ENCODE measurements at regions not wholly inside any gene's neighbourhood (a gene's known extent, or its start where the extent isn't known, plus 50 kb on each side); places are given as distances from the start of the nearest gene placed in this dataset.

- Mint-ChIP-seq H3K27ac (no peak overlapping the region), H3K36me3 (ENCODE audit: low read depth) (no peaks in the 10 kb centered on the region), H3K27me3 (ENCODE audit: low read depth) (no peaks in the 10 kb centered on the region), H3K4me1 (ENCODE audit: low read depth) (no peaks in the 10 kb centered on the region), H3K9me3 (peaks cover 36% of the 10 kb centered on the region), H3K4me3 (no peak overlapping the region)
- no peak for DNase-seq (ENCODE audit: low spot score)
Observed at GRCh38 chr5:23257656-23258055, 249.8 kb upstream of the PRDM9 start.

GRCh38 chr5:23253621-23254198, 253.7 kb upstream of the PRDM9 start:
- no peaks in the 10 kb centered on the region for H3K27me3 Mint-ChIP-seq (ENCODE audit: low read depth)
- H3K36me3 Mint-ChIP-seq (ENCODE audit: low read depth): no peaks in the 10 kb centered on the region
- H3K27ac Mint-ChIP-seq: no peak overlapping the region
- no peaks in the 10 kb centered on the region for H3K4me1 Mint-ChIP-seq (ENCODE audit: low read depth)
- H3K4me3 Mint-ChIP-seq: no peak overlapping the region
- peaks cover 36% of the 10 kb centered on the region for H3K9me3 Mint-ChIP-seq
- DNase-seq (ENCODE audit: low spot score): no peak

- Mint-ChIP-seq H3K27me3 (ENCODE audit: low read depth) (no peaks in the 10 kb centered on the region), H3K4me3 (no peak overlapping the region), H3K4me1 (ENCODE audit: low read depth) (no peaks in the 10 kb centered on the region), H3K27ac (no peak overlapping the region), H3K36me3 (ENCODE audit: low read depth) (no peaks in the 10 kb centered on the region), H3K9me3 (peaks cover 42% of the 10 kb centered on the region)
- DNase-seq (ENCODE audit: low spot score): no peak
Observed at GRCh38 chr5:23242891-23243290, 264.5 kb upstream of the PRDM9 start.

- Mint-ChIP-seq H3K36me3 (ENCODE audit: low read depth) (no peaks in the 10 kb centered on the region), H3K27ac (no peak overlapping the region), H3K9me3 (peaks cover 37% of the 10 kb centered on the region), H3K4me3 (no peak overlapping the region), H3K4me1 (ENCODE audit: low read depth) (no peaks in the 10 kb centered on the region), H3K27me3 (ENCODE audit: low read depth) (no peaks in the 10 kb centered on the region)
- no peak for DNase-seq (ENCODE audit: low spot score)
Observed at GRCh38 chr5:23235246-23235645, 272.2 kb upstream of the PRDM9 start.

GRCh38 chr5:23234197-23234596, 273.2 kb upstream of the PRDM9 start:
- no peaks in the 10 kb centered on the region for H3K4me1 Mint-ChIP-seq (ENCODE audit: low read depth)
- peaks cover 37% of the 10 kb centered on the region for H3K9me3 Mint-ChIP-seq
- H3K4me3 Mint-ChIP-seq: no peak overlapping the region
- no peak overlapping the region for H3K27ac Mint-ChIP-seq
- H3K36me3 Mint-ChIP-seq (ENCODE audit: low read depth): no peaks in the 10 kb centered on the region
- no peaks in the 10 kb centered on the region for H3K27me3 Mint-ChIP-seq (ENCODE audit: low read depth)
- no peak for DNase-seq (ENCODE audit: low spot score)

- H3K9me3 Mint-ChIP-seq: peaks cover 32% of the 10 kb centered on the region
- H3K27me3 Mint-ChIP-seq (ENCODE audit: low read depth): no peaks in the 10 kb centered on the region
- H3K27ac Mint-ChIP-seq: no peak overlapping the region
- no peak overlapping the region for H3K4me3 Mint-ChIP-seq
- no peaks in the 10 kb centered on the region for H3K4me1 Mint-ChIP-seq (ENCODE audit: low read depth)
- no peak for DNase-seq (ENCODE audit: low spot score)
- no peaks in the 10 kb centered on the region for H3K36me3 Mint-ChIP-seq (ENCODE audit: low read depth)
Observed at GRCh38 chr5:23223846-23224245, 283.6 kb upstream of the PRDM9 start.

- no peaks in the 10 kb centered on the region for H3K4me1 Mint-ChIP-seq (ENCODE audit: low read depth)
- peaks cover 41% of the 10 kb centered on the region for H3K9me3 Mint-ChIP-seq
- H3K36me3 Mint-ChIP-seq (ENCODE audit: low read depth): no peaks in the 10 kb centered on the region
- H3K27me3 Mint-ChIP-seq (ENCODE audit: low read depth): no peaks in the 10 kb centered on the region
- no peak for DNase-seq (ENCODE audit: low spot score)
- H3K27ac Mint-ChIP-seq: no peak overlapping the region
- H3K4me3 Mint-ChIP-seq: no peak overlapping the region
Observed at GRCh38 chr5:23221831-23222230, 285.6 kb upstream of the PRDM9 start.

- Mint-ChIP-seq H3K36me3 (ENCODE audit: low read depth) (no peaks in the 10 kb centered on the region), H3K27me3 (ENCODE audit: low read depth) (no peaks in the 10 kb centered on the region), H3K4me3 (no peak overlapping the region), H3K4me1 (ENCODE audit: low read depth) (no peaks in the 10 kb centered on the region), H3K27ac (no peak overlapping the region), H3K9me3 (peaks cover 37% of the 10 kb centered on the region)
- DNase-seq (ENCODE audit: low spot score): no peak
Observed at GRCh38 chr5:23217159-23217558, 290.2 kb upstream of the PRDM9 start.

GRCh38 chr5:23216345-23216744, 291.1 kb upstream of the PRDM9 start:
- no peaks in the 10 kb centered on the region for H3K4me1 Mint-ChIP-seq (ENCODE audit: low read depth)
- H3K4me3 Mint-ChIP-seq: no peak overlapping the region
- DNase-seq (ENCODE audit: low spot score): no peak
- H3K36me3 Mint-ChIP-seq (ENCODE audit: low read depth): no peaks in the 10 kb centered on the region
- H3K27ac Mint-ChIP-seq: no peak overlapping the region
- no peaks in the 10 kb centered on the region for H3K27me3 Mint-ChIP-seq (ENCODE audit: low read depth)
- H3K9me3 Mint-ChIP-seq: peaks cover 42% of the 10 kb centered on the region

GRCh38 chr5:23208959-23209431, 298.4 kb upstream of the PRDM9 start:
- peaks cover 17% of the 10 kb centered on the region for H3K9me3 Mint-ChIP-seq
- H3K27ac Mint-ChIP-seq: no peak overlapping the region
- no peaks in the 10 kb centered on the region for H3K27me3 Mint-ChIP-seq (ENCODE audit: low read depth)
- no peak overlapping the region for H3K4me3 Mint-ChIP-seq
- H3K36me3 Mint-ChIP-seq (ENCODE audit: low read depth): no peaks in the 10 kb centered on the region
- H3K4me1 Mint-ChIP-seq (ENCODE audit: low read depth): no peaks in the 10 kb centered on the region
- DNase-seq (ENCODE audit: low spot score): no peak

- H3K36me3 Mint-ChIP-seq (ENCODE audit: low read depth): no peaks in the 10 kb centered on the region
- peaks cover 21% of the 10 kb centered on the region for H3K9me3 Mint-ChIP-seq
- no peak for DNase-seq (ENCODE audit: low spot score)
- H3K4me3 Mint-ChIP-seq: no peak overlapping the region
- no peaks in the 10 kb centered on the region for H3K4me1 Mint-ChIP-seq (ENCODE audit: low read depth)
- no peaks in the 10 kb centered on the region for H3K27me3 Mint-ChIP-seq (ENCODE audit: low read depth)
- H3K27ac Mint-ChIP-seq: no peak overlapping the region
Observed at GRCh38 chr5:23204111-23204510, 303.3 kb upstream of the PRDM9 start.

GRCh38 chr5:23169660-23170416, 316.7 kb upstream of the CDH12 start:
- no peaks in the 10 kb centered on the region for H3K4me1 Mint-ChIP-seq (ENCODE audit: low read depth)
- no peak overlapping the region for H3K27ac Mint-ChIP-seq
- no peak overlapping the region for H3K4me3 Mint-ChIP-seq
- H3K9me3 Mint-ChIP-seq: peaks cover 37% of the 10 kb centered on the region
- no peaks in the 10 kb centered on the region for H3K36me3 Mint-ChIP-seq (ENCODE audit: low read depth)
- no peak for DNase-seq (ENCODE audit: low spot score)
- no peaks in the 10 kb centered on the region for H3K27me3 Mint-ChIP-seq (ENCODE audit: low read depth)

- no peaks in the 10 kb centered on the region for H3K36me3 Mint-ChIP-seq (ENCODE audit: low read depth)
- no peaks in the 10 kb centered on the region for H3K27me3 Mint-ChIP-seq (ENCODE audit: low read depth)
- H3K9me3 Mint-ChIP-seq: peaks cover 38% of the 10 kb centered on the region
- no peaks in the 10 kb centered on the region for H3K4me1 Mint-ChIP-seq (ENCODE audit: low read depth)
- DNase-seq (ENCODE audit: low spot score): no peak
- H3K27ac Mint-ChIP-seq: no peak overlapping the region
- H3K4me3 Mint-ChIP-seq: no peak overlapping the region
Observed at GRCh38 chr5:23164971-23165370, 311.8 kb upstream of the CDH12 start.

GRCh38 chr5:23158179-23158578, 305.0 kb upstream of the CDH12 start:
- Mint-ChIP-seq H3K27me3 (ENCODE audit: low read depth) (no peaks in the 10 kb centered on the region), H3K36me3 (ENCODE audit: low read depth) (no peaks in the 10 kb centered on the region), H3K27ac (no peak overlapping the region), H3K9me3 (peaks cover 20% of the 10 kb centered on the region), H3K4me3 (no peak overlapping the region), H3K4me1 (ENCODE audit: low read depth) (no peaks in the 10 kb centered on the region)
- DNase-seq (ENCODE audit: low spot score): no peak

GRCh38 chr5:23157716-23158115, 304.6 kb upstream of the CDH12 start:
- no peak overlapping the region for H3K27ac Mint-ChIP-seq
- H3K36me3 Mint-ChIP-seq (ENCODE audit: low read depth): no peaks in the 10 kb centered on the region
- H3K27me3 Mint-ChIP-seq (ENCODE audit: low read depth): no peaks in the 10 kb centered on the region
- no peak overlapping the region for H3K4me3 Mint-ChIP-seq
- no peaks in the 10 kb centered on the region for H3K4me1 Mint-ChIP-seq (ENCODE audit: low read depth)
- no peak for DNase-seq (ENCODE audit: low spot score)
- peaks cover 20% of the 10 kb centered on the region for H3K9me3 Mint-ChIP-seq
